Cardiac fibroblast (primary cell): ENCODE measurements at regions not wholly inside any gene's neighbourhood (a gene's known extent, or its start where the extent isn't known, plus 50 kb on each side); places are given as distances from the start of the nearest gene placed in this dataset.

Source experiments
- DNase-seq, 2 donors: peaks; one replicate each; pipeline versions ENCODE4 v3.0.0 to v3.0.0-alpha.2; 2010; ENCODE audit warnings: low read depth in 2 of 2
- H3K4me3 ChIP-seq, 2 donors: replicated peaks in 1 of 2; 1 replicate in 1 of 2; 2 replicates in 1 of 2; pipeline ENCODE4 v1.5.1; 2011; ENCODE audit warnings: low read depth in 2 of 2, low read length in 2 of 2, mild to moderate bottlenecking in 2 of 2, moderate library complexity in 1 of 2
- CTCF ChIP-seq: IDR thresholded peaks from one replicate; pipeline ENCODE4 v1.5.1; 2011; ENCODE audit warnings: low read depth, mild to moderate bottlenecking, low read length, inconsistent platforms

- no peak for DNase-seq
- H3K4me3 ChIP-seq: no peak overlapping the region
- no peak for TF ChIP-seq CTCF
These were observed 67.2 kb upstream of the TENM3 start for GRCh38 chr4:182175788-182176519.

GRCh38 chr4:182177166-182177565 is 66.0 kb upstream of the TENM3 start:
- no peak for TF ChIP-seq CTCF
- no peak for DNase-seq
- no peak overlapping the region for H3K4me3 ChIP-seq

GRCh38 chr4:182179105-182179504 is 64.1 kb upstream of the TENM3 start:
- H3K4me3 ChIP-seq: no peak overlapping the region
- DNase-seq: peak; percentile 25 to 42
- TF ChIP-seq CTCF: no peak

- no peak overlapping the region for H3K4me3 ChIP-seq
- TF ChIP-seq CTCF: no peak
- DNase-seq: no peak
These were observed 63.5 kb upstream of the TENM3 start for GRCh38 chr4:182179751-182180150.

GRCh38 chr4:182185491-182185890 is 57.7 kb upstream of the TENM3 start:
- no peak for TF ChIP-seq CTCF
- DNase-seq: no peak
- no peak overlapping the region for H3K4me3 ChIP-seq

GRCh38 chr4:182187674-182188073 is 55.5 kb upstream of the TENM3 start:
- H3K4me3 ChIP-seq: no peak overlapping the region
- TF ChIP-seq CTCF: no peak

GRCh38 chr4:182188622-182189021 is 54.6 kb upstream of the TENM3 start:
- H3K4me3 ChIP-seq: no peak overlapping the region
- no peak for TF ChIP-seq CTCF
- DNase-seq: peak in 1 of 2 donors; percentile 16

More at GRCh38 chr4:182187674-182188073, 55.5 kb upstream of the TENM3 start:
- DNase-seq: no peak
